ENCODE measurements at regions not wholly inside any gene's neighbourhood (a gene's known extent, or its start where the extent isn't known, plus 50 kb on each side); places are given as distances from the start of the nearest gene placed in this dataset.
A peak's percentile ranks its signal among the peaks of the same experiment; 100 is the strongest.

DNA sequence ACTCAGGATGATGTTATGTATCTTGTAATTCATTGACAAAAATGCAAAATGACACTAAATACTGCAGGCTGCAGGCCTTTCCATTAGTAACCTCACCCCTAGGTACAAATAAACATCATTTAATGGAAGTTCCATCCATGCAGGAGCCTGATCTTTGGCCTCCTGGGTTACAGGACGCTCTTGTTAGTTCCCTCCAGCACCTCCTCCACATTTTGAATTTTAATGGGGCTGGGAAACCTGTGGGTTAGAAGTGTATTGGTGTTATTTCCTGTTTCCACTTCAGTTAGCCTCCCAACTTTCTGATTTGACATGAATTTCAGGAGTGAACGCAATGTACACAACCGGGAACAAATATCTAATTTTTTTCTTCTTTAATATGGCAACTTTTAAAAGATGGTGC is 237.1 kb upstream of the ARGLU1 start:
- Mint-ChIP-seq H3K27ac (no peak overlapping the region), H3K4me1 (no peaks in the 10 kb centered on the region), H3K36me3 (no peaks in the 10 kb centered on the region), H3K4me3 (no peak overlapping the region), H3K9me3 (no peaks in the 10 kb centered on the region), H3K27me3 (peaks cover 3% of the 10 kb centered on the region)
- DNase-seq = no peak

DNA sequence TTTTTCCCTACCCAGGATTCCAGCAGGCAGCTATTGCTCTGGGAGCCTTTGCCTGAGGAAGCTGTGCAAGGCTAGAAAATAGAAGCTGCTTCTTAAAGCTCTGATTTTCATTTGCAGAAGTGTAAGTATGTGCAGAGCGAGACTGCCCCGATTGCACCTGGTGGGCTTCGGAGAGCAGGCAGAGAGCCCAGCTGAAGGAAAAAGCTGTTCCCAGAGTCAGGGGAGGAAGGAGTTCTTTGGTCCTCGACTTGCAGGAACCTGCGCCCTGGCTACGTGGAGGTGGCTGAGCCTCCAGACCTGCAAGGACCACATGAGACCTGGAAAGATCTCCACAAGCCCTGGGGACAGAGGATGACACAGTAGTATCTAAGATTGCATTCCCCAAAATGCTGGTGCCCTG is 235.0 kb upstream of the ARGLU1 start:
- DNase-seq = no peak
- peaks cover 8% of the 10 kb centered on the region for H3K27me3 Mint-ChIP-seq
- H3K9me3 Mint-ChIP-seq = no peaks in the 10 kb centered on the region
- H3K27ac Mint-ChIP-seq = no peak overlapping the region
- no peaks in the 10 kb centered on the region for H3K36me3 Mint-ChIP-seq
- H3K4me1 Mint-ChIP-seq = no peaks in the 10 kb centered on the region
- no peak overlapping the region for H3K4me3 Mint-ChIP-seq

- Mint-ChIP-seq H3K4me3 (no peak overlapping the region), H3K36me3 (no peaks in the 10 kb centered on the region), H3K27ac (no peak overlapping the region), H3K9me3 (no peaks in the 10 kb centered on the region), H3K4me1 (peaks cover 5% of the 10 kb centered on the region), H3K27me3 (peaks cover 9% of the 10 kb centered on the region)
- DNase-seq = no peak
These were observed 231.9 kb upstream of the ARGLU1 start for GRCh38 chr13:106799781-106800335.

GRCh38 chr13:106797081-106797640 is 229.2 kb upstream of the ARGLU1 start:
- no peak overlapping the region for H3K4me3 Mint-ChIP-seq
- H3K27me3 Mint-ChIP-seq = peaks cover 12% of the 10 kb centered on the region
- H3K27ac Mint-ChIP-seq = no peak overlapping the region
- H3K9me3 Mint-ChIP-seq = no peaks in the 10 kb centered on the region
- H3K4me1 Mint-ChIP-seq = peaks cover 5% of the 10 kb centered on the region
- DNase-seq = no peak
- no peaks in the 10 kb centered on the region for H3K36me3 Mint-ChIP-seq

GRCh38 chr13:106796280-106797047 is 228.5 kb upstream of the ARGLU1 start:
- Mint-ChIP-seq H3K27me3 (peaks cover 12% of the 10 kb centered on the region), H3K4me1 (peaks cover 5% of the 10 kb centered on the region), H3K36me3 (no peaks in the 10 kb centered on the region), H3K4me3 (peak overlapping the region; percentile 56), H3K27ac (no peak overlapping the region), H3K9me3 (no peaks in the 10 kb centered on the region)
- no peak for DNase-seq

GRCh38 chr13:106795847-106796246 is 227.9 kb upstream of the ARGLU1 start:
- DNase-seq = no peak
- Mint-ChIP-seq H3K27ac (no peak overlapping the region), H3K4me1 (peaks cover 5% of the 10 kb centered on the region), H3K27me3 (peaks cover 12% of the 10 kb centered on the region), H3K4me3 (peak overlapping the region; percentile 56), H3K36me3 (no peaks in the 10 kb centered on the region), H3K9me3 (no peaks in the 10 kb centered on the region)

- Mint-ChIP-seq H3K27me3 (peaks cover 7% of the 10 kb centered on the region), H3K4me1 (peaks cover 5% of the 10 kb centered on the region), H3K9me3 (no peaks in the 10 kb centered on the region), H3K4me3 (no peak overlapping the region), H3K36me3 (no peaks in the 10 kb centered on the region), H3K27ac (no peak overlapping the region)
- DNase-seq = no peak
These were observed 226.2 kb upstream of the ARGLU1 start for GRCh38 chr13:106794117-106794516.

DNA sequence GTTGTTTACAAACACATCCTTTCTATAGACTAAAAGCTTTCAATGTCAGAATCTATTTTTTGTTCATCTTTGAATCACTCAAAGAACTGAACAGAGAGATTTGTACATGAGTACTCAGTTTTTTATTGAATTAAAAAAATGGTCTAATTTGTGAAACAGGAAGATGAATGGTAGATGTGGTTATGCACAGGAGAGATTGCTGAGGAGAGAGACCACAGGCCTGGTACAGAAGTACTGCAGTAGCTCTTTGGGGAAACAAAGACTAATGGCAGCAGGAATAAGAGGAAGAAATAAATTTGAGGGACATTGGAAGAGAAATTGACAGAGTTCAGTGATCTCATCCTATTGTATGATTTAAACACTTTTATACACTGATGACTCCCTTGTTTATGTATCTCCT is 222.0 kb upstream of the ARGLU1 start:
- peaks cover 3% of the 10 kb centered on the region for H3K27me3 Mint-ChIP-seq
- H3K4me1 Mint-ChIP-seq = no peaks in the 10 kb centered on the region
- H3K9me3 Mint-ChIP-seq = no peaks in the 10 kb centered on the region
- DNase-seq = no peak
- no peaks in the 10 kb centered on the region for H3K36me3 Mint-ChIP-seq
- H3K4me3 Mint-ChIP-seq = no peak overlapping the region
- no peak overlapping the region for H3K27ac Mint-ChIP-seq

- Mint-ChIP-seq H3K27ac (no peak overlapping the region), H3K9me3 (no peaks in the 10 kb centered on the region), H3K4me3 (no peak overlapping the region), H3K4me1 (no peaks in the 10 kb centered on the region), H3K36me3 (no peaks in the 10 kb centered on the region), H3K27me3 (no peaks in the 10 kb centered on the region)
- DNase-seq = no peak
These were observed 218.1 kb upstream of the ARGLU1 start for GRCh38 chr13:106786006-106786563.

DNA sequence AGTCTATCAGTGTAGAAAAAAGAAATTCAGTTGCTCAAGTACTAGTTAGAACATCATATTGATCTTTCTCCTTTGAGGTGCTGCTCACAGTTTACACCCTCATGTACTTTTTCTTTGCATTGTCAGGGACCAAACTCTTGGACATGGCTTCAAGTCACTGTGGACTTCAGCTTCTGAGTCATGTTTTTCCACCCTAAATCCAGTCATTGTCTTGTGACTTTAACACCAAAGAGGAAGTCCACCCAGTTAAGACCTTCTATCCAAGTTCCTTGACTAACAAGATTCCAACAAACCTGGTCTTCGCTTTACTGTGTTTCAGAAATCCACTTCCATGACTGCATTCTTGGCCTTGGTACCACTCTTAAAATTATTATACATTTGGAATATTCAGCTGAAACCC is 206.7 kb upstream of the ARGLU1 start:
- Mint-ChIP-seq H3K27ac (no peak overlapping the region), H3K9me3 (peaks cover 8% of the 10 kb centered on the region), H3K4me1 (no peaks in the 10 kb centered on the region), H3K36me3 (no peaks in the 10 kb centered on the region), H3K4me3 (no peak overlapping the region), H3K27me3 (no peaks in the 10 kb centered on the region)
- no peak for DNase-seq

GRCh38 chr13:106772006-106772601 is 204.2 kb upstream of the ARGLU1 start:
- Mint-ChIP-seq H3K36me3 (no peaks in the 10 kb centered on the region), H3K4me3 (no peak overlapping the region), H3K27me3 (no peaks in the 10 kb centered on the region), H3K9me3 (peaks cover 11% of the 10 kb centered on the region), H3K27ac (no peak overlapping the region), H3K4me1 (no peaks in the 10 kb centered on the region)
- DNase-seq = no peak

DNA sequence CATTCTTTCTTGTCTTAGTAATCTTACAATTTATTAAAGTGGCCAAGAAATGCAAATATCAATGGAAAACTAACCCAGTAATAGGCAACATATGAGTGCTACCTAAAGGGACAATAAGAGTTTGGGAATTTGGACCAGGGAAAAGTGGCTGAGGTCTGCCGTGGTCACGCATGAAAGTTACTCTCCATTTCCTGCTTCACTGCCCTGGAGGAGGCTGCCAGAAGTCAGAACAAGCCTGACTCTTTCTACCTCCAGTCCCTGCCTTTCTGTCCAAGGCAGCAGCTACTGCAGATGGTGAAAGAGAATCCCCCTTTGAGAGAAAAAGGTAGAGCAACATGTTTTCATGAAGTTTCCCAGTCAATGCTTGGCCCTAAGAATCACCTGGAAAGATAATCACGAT is 201.1 kb upstream of the ARGLU1 start:
- peaks cover 3% of the 10 kb centered on the region for H3K9me3 Mint-ChIP-seq
- H3K36me3 Mint-ChIP-seq = no peaks in the 10 kb centered on the region
- H3K4me1 Mint-ChIP-seq = no peaks in the 10 kb centered on the region
- no peaks in the 10 kb centered on the region for H3K27me3 Mint-ChIP-seq
- H3K27ac Mint-ChIP-seq = no peak overlapping the region
- DNase-seq = no peak
- H3K4me3 Mint-ChIP-seq = no peak overlapping the region

DNA sequence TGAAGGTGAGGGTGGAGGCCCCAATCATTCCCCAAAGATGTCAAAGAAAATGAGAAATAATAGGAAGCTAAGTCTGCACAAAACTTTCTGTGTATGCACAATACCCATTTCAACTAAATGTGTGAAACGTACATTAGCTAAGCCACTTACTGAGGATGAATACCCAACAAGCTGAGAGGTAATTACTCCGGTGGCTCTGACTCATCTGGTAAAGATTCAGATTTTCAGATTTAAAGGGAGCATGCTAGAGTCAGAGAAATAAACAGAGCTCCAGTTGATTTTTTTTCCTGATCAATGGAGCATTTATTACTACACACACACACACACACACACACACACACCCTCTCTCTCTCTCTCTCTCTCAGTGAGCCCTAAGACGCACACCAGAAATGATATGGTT is 194.8 kb upstream of the ARGLU1 start:
- no peaks in the 10 kb centered on the region for H3K27me3 Mint-ChIP-seq
- H3K4me1 Mint-ChIP-seq = no peaks in the 10 kb centered on the region
- peaks cover 2% of the 10 kb centered on the region for H3K9me3 Mint-ChIP-seq
- no peaks in the 10 kb centered on the region for H3K36me3 Mint-ChIP-seq
- DNase-seq = no peak
- H3K4me3 Mint-ChIP-seq = no peak overlapping the region
- H3K27ac Mint-ChIP-seq = no peak overlapping the region

DNA sequence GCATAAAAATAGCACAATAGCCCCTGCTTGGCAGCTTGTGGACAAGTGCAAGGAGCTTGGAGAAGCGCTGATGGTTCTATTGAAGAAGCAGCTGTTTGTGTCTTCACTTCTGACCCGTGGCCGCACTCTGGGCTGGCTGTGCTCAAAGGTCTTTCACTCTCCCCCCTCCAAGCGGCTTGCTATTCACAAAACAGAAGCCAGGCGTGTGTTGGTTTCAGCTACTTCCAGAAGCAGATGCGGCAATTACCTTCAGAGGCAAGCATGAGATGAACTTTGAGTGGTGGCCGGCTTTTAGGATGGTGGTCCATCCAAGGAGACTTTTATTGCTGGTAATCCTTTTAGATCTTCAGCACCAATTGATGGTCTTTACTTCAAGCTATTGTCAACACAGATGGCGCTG is 188.5 kb upstream of the ARGLU1 start:
- H3K4me1 Mint-ChIP-seq = peaks cover 3% of the 10 kb centered on the region
- H3K9me3 Mint-ChIP-seq = no peaks in the 10 kb centered on the region
- no peak for DNase-seq
- no peaks in the 10 kb centered on the region for H3K36me3 Mint-ChIP-seq
- H3K27ac Mint-ChIP-seq = no peak overlapping the region
- no peak overlapping the region for H3K4me3 Mint-ChIP-seq
- peaks cover 25% of the 10 kb centered on the region for H3K27me3 Mint-ChIP-seq

GRCh38 chr13:106755542-106755941 is 187.6 kb upstream of the ARGLU1 start:
- Mint-ChIP-seq H3K4me3 (no peak overlapping the region), H3K4me1 (peaks cover 3% of the 10 kb centered on the region), H3K27me3 (peaks cover 30% of the 10 kb centered on the region), H3K9me3 (no peaks in the 10 kb centered on the region), H3K27ac (no peak overlapping the region), H3K36me3 (no peaks in the 10 kb centered on the region)
- DNase-seq = no peak

All from activated naive CD8-positive, alpha-beta T cell treated with anti-CD3 and anti-CD28 coated beads for 36 hours (primary cell).